Renal cortical epithelial cell (primary cell): ENCODE measurements at regions not wholly inside any gene's neighbourhood (a gene's known extent, or its start where the extent isn't known, plus 50 kb on each side); places are given as distances from the start of the nearest gene placed in this dataset.
"Not testable (repeated sequence)": the region's sequence is repeated elsewhere in the genome, so short reads cannot be mapped to it uniquely, and the experiment has no call there.

ENCODE experiments used
- DNase-seq: peaks from one replicate; pipeline ENCODE4 v3.0.0-alpha.2; 2011; ENCODE audit warnings: low read depth

GRCh38 chr7:50251765-50252164, 52.8 kb upstream of the IKZF1 start:
- no peak for DNase-seq

DNA sequence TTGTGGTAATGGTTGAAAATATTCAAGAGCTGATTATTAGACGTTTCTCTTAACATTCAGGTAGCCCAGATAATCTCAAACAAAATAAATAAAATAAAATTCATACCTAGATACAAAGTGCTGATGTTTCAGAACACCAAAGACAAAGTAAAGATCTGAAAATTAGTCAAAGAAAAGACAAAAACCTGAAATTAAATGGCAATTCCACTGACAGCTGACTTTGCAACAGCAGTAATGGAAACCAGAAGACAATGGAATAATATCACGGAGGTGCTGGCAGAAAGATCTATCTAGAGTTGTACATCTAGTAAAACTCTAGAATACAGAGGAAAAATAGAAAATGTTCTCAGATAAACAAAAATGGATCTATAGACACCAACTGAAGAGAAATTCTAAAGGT, 58.0 kb upstream of the IKZF1 start:
- no peak for DNase-seq

- DNase-seq, result not testable (repeated sequence)
Measured at GRCh38 chr7:50242111-50242510, 62.4 kb upstream of the IKZF1 start.

- DNase-seq, result not testable (repeated sequence)
Measured at GRCh38 chr7:50240699-50241098, 63.8 kb upstream of the IKZF1 start.

- no peak for DNase-seq
Measured at GRCh38 chr7:50229964-50230363, 74.6 kb upstream of the IKZF1 start.

DNA sequence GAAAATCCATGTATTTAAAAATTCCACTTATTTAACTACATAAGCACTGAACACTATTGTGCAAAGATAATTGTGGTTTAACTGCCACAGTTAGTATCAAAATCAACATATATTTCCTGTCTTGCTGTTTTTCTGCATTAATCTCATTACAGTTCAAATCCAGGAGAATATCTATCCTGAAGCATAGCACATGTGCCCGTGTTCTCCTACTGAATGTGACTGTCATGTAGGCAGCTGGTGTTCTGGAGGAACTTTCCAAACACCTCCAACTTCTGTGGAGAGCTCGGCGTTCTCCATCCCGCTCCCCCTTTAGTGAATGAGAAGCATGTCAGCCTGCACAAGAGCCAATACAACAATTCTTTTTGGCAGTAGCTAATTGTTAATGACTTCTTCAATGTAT, 76.4 kb upstream of the IKZF1 start:
- no peak for DNase-seq

- no peak for DNase-seq
Measured at GRCh38 chr7:50227726-50228125, 76.8 kb upstream of the IKZF1 start.

DNA sequence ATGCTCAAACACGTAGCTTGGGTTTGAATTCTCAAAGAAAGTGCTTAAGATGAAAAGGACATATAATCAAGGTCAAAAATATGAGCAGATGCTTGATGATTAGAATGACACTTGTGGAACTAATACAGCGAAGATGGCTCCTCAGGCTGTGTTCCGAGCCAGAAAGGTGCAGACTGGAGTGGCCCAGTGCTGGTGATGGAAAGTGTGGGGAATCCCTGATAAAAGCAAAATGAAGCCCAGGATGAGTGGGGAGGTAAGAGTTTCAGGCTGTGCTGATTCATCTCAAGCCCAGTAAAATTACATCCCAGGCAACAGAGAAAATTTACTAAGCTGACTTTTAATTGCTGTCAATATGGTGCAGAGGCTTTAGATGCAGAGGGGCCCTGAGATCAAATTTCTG, 77.8 kb upstream of the IKZF1 start:
- DNase-seq, result no peak

GRCh38 chr7:50226145-50226544, 78.4 kb upstream of the IKZF1 start:
- no peak for DNase-seq

- DNase-seq, result no peak
Measured at GRCh38 chr7:50221433-50221832, 83.1 kb upstream of the IKZF1 start.

DNA sequence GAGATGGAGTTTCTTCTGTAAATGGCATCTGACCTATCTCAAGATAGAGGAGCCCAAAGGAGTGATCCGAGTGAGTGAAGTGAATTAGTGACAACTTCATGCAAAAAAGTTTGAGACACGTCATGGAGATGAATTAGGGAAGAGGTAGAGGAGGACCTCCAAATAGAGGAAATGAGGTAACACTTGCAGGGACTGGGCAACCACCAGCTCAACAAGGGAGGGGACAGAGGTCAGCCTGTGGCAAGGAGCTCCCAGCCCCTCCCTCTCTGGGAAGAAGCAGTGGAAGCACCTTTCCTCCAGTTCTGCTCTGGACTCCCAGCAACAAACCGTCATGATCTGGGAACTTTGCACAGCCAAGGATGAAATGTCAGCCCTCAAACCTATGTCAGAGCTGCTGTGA, 83.5 kb upstream of the IKZF1 start:
- DNase-seq, result no peak

- DNase-seq, result no peak
Measured at GRCh38 chr7:50220273-50220672, 84.2 kb upstream of the IKZF1 start.

- DNase-seq, result no peak
Measured at GRCh38 chr7:50217821-50218281, 86.7 kb upstream of the IKZF1 start.

DNA sequence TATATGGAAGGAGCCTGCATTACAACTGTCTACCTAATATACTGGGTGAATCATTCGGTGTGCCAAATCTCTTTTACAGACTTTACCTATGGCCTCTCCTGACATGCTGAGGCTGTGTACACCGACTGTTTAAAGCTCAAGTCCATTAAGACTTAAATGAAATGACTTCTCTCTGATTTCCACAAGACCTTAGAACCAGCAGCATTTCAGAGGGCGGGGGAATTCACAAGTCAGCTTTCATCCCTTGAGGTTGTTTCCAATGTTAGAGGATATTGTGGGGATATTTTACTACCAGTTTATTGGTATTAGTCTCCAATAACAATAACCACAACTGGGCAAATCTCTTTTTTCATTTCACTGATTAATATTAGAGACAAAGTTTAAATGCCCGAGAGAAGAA, 87.1 kb upstream of the IKZF1 start:
- no peak for DNase-seq

DNA sequence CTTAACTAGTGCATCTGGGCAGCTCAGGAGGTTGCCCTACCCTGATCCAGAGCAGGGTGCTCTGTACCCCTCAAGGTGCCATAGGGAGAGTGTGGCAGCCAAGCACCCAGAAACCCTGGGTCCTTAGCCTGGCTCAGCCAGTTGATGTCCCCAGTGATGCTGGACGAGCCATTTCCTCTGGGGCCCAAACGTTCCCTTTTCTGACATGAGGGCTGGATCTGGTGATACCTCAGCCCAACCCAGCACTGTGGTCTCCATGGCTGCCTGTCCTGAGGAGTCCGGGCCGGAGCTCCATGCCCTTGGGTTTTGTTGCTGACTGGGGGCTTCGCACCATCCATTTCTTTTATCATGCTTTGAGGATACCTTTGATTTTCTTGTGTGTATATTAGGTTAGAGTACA, 87.9 kb upstream of the IKZF1 start:
- DNase-seq, result no peak

DNA sequence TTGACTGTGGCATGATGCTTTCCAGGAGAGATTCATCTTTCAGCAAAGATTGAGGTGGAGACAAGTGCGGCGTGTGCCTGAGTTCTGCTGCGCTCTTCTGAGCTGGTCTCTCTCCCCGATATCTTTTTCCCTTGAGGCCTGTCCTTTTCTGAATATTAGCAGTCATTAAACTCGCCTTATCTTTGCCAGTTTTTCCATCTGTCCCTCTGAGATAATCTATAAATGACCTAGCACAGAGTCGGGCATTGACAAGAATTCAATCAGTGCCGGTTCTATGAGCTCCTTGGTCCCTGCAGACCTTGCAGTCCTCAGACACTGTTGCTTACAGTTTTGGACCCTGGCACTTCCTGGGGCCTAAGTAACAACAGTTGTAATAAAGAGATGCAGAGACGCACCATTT, 89.7 kb upstream of the IKZF1 start:
- DNase-seq, result no peak

GRCh38 chr7:50214126-50214670, 90.3 kb upstream of the IKZF1 start:
- no peak for DNase-seq

DNA sequence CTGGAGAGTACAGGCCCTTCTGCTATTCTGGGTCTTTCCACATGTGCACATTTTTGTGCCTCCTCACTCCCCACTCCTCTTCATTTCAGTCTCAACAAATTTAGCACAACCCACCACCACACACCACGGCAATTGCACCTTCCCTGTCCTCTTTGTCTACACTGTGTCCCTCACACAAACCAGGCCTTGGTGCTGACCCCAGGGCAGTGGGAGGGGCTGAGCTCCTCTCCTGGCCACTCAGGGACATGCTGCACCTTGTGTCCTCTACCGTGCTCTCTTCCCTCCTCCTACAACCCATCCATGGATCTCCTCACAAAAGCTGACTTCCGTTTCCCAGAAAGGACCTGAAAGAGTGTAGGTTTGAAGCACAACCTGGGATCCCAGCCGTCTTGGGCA, 90.9 kb upstream of the IKZF1 start:
- no peak for DNase-seq

- DNase-seq, result no peak
Measured at GRCh38 chr7:50212666-50213621, 91.6 kb upstream of the IKZF1 start.

DNA sequence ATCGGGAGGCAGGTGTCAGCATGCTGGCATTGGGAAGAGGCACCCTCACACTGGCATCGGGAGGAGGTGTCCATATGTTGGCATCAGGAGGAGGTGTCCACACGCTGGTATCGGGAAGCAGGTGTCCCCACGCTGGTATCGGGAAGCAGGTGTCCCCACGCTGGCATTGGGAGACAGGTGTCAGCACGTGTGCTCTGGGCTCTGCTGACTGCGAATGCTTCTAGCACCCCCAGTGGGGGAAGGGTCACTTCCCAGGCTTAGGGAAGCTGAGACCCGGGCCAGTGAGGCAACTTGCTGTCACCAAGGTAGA, 92.5 kb upstream of the IKZF1 start:
- DNase-seq, result no peak

- no peak for DNase-seq
Measured at GRCh38 chr7:50211130-50212015, 93.1 kb upstream of the IKZF1 start.

DNA sequence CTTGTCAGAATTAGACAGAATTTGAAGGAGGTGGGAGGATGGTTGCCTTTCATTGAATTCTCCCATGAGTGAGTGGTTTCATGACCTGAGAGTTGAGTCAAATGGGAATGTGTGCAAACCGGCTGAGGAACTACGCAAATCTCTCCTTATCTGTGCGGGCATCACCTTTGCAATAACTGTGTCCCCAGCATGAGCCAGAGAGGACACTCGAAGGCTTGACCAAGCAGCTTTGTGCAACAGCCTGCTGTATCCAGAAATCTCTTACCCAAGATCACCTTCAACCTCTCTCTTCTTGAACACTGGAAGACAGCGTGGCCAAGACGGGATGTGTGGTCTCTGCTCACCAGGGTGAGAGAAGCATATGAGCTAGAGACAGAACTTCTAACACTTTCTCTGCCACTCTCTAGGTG, 93.8 kb upstream of the IKZF1 start:
- DNase-seq, result no peak
